ENCODE measurements at regions not wholly inside any gene's neighbourhood (a gene's known extent, or its start where the extent isn't known, plus 50 kb on each side); places are given as distances from the start of the nearest gene placed in this dataset.

DNA sequence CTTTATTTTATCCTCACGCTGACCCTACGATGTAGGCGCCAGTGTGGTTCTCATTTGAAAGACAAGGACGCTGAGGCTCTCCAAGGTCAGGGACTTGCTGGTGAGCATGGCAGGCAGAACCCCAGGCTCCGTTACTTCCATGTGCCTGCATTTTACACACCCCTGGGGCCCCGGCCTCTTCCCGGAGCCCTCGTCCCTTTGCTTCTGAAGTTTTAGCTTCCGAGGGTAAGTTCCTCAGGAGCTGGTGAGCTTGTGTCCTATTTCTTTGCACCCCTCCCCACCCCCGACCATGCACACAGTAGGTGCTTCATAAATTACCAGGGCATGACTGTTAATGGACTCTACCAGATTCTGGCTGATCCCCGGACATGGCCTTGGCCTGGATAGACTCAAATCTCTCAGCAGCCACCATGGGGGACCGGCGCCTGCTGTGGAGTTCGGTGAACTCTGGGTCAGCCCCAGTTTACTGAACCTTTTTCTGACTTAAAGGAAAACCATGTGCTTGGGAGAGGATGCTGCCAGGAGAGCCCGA is 59.3 kb upstream of the RNU6ATAC start:
- TF ChIP-seq, protein P1, sequence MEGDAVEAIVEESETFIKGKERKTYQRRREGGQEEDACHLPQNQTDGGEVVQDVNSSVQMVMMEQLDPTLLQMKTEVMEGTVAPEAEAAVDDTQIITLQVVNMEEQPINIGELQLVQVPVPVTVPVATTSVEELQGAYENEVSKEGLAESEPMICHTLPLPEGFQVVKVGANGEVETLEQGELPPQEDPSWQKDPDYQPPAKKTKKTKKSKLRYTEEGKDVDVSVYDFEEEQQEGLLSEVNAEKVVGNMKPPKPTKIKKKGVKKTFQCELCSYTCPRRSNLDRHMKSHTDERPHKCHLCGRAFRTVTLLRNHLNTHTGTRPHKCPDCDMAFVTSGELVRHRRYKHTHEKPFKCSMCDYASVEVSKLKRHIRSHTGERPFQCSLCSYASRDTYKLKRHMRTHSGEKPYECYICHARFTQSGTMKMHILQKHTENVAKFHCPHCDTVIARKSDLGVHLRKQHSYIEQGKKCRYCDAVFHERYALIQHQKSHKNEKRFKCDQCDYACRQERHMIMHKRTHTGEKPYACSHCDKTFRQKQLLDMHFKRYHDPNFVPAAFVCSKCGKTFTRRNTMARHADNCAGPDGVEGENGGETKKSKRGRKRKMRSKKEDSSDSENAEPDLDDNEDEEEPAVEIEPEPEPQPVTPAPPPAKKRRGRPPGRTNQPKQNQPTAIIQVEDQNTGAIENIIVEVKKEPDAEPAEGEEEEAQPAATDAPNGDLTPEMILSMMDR (IDR thresholded peaks at IDR 0.05): no peak
- TF ChIP-seq POLR2A (IDR thresholded peaks at IDR 0.05): no peak
